ENCODE measurements at regions not wholly inside any gene's neighbourhood (a gene's known extent, or its start where the extent isn't known, plus 50 kb on each side); places are given as distances from the start of the nearest gene placed in this dataset.

- TF ChIP-seq RAD21 (IDR thresholded peaks at IDR 0.05) (no peak), CTCF (IDR thresholded peaks at IDR 0.05; ENCODE audit: low read depth, low read length, missing input control) (no peak), SP1 (IDR thresholded peaks at IDR 0.05) (no peak), GABPA (IDR thresholded peaks at IDR 0.05 in 1 of 2, conservative IDR thresholded peaks at IDR 0.05 in 1 of 2) (no peak), RXRA (IDR thresholded peaks at IDR 0.05) (no peak), FOXA1 (IDR thresholded peaks at IDR 0.05) (no peak), YY1 (IDR thresholded peaks at IDR 0.05) (no peak), HNF4A (conservative IDR thresholded peaks at IDR 0.05) (no peak), JUND (IDR thresholded peaks at IDR 0.05) (no peak), ZBTB33 (IDR thresholded peaks at IDR 0.05) (no peak)
- TF ChIP-seq, protein P1, sequence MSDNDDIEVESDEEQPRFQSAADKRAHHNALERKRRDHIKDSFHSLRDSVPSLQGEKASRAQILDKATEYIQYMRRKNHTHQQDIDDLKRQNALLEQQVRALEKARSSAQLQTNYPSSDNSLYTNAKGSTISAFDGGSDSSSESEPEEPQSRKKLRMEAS (IDR thresholded peaks at IDR 0.05): no peak
Observed at GRCh38 chr2:128455721-128456050, 137.0 kb upstream of the HS6ST1 start.

Data from liver (tissue), 3 donors.